HG02870 (cell line): ENCODE measurements at regions not wholly inside any gene's neighbourhood (a gene's known extent, or its start where the extent isn't known, plus 50 kb on each side); places are given as distances from the start of the nearest gene placed in this dataset.

Experiments used
- ATAC-seq: cut with Tn5 transposase; IDR thresholded peaks from one replicate; pipeline ENCODE4 v1.9.1; 2021; ENCODE audit warnings: mild to moderate bottlenecking, moderate library complexity; ENCODE audit not compliant: unreplicated experiment

DNA sequence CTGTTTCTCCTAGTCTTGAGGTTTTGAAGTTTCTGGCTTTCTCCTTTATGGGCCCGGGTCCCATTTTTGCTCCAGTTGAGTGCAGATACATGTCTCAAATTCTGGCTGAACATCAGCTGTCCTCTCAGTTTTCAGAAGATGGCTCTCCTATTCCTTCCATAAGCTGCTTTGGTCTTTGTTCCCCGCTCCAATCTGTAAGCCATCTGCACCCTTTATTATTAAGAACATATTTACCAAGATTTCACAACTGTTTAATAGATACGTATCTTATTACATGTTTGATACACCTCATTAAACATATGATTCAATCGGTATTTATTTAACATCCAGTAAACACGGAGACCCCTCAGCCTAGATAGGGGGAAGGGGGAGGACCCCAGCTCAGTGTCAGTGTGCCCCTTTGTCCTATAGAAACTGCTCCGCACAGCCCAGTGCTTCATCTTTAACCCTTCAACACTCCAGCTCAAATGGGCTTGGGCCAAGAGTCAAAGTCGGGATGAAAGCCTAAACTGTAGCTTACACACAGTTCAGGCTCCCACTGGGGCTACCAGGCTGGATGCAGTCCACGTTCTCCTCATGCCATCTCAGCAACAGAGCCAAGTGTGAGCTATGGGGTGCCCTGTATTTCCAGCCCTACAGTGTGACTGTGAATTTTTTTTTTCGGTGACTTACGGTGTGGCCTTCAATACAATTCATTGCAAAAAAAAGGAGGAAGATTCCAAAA is 166.0 kb upstream of the ZFHX3 start:
- ATAC-seq: no peak

DNA sequence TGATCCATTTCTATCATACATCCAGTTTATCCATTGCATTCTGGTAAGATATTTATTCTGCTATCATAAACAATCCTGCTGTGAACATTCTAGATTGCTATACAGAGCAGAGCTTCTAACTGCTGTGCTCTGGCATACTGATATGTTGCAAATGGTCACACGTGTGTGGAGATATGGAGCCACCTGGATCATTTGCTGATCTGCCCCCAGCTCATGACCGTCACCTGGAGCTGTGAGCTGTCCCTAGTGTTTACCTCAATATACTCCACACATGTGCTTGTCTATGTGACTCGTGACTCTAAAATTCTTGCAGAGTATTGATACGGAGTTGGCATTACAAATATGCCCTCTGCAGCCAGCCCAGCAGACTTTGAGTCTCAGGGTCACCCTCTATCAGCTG is 164.5 kb upstream of the ZFHX3 start:
- no peak for ATAC-seq

DNA sequence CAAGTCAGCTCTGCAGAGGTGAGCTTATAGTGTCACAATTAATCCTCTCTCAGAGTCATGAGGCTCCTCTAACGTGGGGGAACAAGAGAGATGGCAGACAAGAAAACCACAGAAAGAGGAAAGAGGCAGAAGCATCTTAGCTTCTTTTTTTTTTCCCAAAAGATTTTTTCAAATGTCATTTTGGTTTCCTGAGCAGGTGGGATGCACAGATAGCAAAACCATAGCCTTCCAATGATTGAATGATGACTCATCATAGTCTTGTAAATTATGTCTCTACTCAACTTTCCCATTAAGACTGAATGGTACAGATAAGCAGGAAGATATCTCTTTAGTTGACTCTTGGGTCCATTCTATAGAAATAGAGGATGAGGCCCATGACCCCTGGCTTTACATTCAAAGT is 162.8 kb upstream of the ZFHX3 start:
- no peak for ATAC-seq

DNA sequence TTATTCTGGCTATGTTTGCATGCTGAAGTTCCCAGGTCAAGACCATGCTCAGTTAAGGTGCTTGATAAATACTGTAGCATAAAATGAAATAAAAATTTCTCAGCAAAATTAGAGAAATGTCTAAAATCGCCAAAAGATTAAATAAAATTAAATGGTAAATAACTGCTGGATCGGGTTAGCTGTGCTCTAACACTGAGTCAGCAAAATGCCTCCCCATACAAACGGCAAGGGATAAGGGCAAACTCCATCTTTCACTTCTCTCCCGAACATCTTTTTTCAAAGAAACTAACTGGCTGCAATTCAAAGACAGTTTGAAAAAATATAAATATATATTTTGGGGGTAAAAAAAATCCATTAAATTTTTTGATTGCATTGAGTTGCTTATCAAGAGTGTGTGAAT is 162.2 kb upstream of the ZFHX3 start:
- no peak for ATAC-seq

DNA sequence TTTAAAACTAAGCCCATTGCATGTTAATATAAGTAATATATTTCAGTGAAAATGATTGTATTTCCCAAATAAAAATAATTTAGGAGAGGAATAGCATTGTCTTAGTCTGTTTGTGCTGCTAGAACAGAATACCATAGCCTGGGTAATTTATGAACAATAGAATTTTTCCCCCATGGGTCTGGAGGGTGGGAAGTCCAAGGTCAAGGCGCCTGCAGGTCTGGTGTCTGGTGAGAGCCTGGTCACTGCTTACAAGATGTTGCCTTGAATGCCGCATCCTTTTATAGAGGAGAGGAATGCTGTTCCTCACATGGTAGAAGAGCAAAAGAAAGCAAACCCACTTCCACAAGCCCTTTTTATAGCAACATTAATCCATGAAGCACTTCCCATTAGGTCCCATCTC is 161.3 kb upstream of the ZFHX3 start:
- no peak for ATAC-seq

DNA sequence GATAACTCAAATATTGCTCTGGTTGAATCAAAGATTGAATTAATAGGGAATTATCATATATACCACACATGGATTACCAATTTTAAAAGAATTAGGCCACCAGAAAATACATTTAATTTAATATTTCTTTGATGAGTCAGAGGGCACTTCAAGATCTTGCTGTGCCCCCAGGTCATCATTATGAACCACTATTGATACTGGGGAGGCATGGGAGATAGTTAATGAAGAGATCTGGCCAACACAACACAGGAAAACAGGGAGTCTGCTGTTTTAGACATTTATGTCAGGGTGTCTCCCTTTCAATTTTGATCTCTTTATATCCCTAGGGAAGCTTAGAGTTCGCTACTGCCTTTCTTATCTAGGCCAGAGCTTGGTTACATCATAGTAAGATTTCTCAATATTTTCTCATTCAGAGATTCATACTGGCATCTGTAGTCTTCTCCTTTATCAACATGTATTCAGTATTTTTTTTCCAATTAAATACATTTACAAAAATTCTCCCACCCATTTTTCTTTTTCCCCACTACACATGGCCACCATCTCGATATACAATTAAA is 158.3 kb upstream of the ZFHX3 start:
- no peak for ATAC-seq

DNA sequence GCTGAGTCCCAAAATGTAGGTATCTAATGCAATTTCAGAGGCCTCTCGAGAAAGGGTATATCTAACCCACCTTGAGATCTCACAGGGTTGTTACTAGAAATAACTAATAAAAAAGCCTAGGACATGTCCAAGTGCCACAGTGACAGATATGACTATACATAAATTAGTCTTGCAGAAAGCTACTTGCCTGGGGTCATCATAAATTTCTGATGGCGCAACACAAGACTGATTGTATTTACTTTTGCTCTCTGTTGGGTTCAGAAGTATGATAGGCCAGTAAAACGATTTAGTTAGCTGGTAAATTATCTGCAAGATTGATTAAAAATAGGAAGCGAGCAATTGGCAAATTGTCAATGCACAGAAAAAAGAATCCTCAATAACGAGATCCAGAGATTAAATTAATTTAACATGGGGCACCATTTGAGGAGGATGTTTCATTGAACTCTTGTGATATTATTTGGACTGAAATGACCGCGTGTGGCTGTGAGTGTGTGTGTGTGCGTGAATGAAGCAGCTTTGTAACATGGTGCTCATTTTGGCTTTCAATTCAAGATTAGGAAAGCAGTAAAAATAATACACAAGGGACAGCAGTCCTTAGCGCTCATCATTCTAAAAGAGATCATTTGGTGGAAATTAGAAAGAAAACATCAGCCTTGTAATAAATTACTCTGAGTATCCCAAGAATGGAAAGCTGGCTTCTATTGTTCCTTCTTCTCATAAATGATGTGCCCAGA is 157.4 kb upstream of the ZFHX3 start:
- no peak for ATAC-seq

DNA sequence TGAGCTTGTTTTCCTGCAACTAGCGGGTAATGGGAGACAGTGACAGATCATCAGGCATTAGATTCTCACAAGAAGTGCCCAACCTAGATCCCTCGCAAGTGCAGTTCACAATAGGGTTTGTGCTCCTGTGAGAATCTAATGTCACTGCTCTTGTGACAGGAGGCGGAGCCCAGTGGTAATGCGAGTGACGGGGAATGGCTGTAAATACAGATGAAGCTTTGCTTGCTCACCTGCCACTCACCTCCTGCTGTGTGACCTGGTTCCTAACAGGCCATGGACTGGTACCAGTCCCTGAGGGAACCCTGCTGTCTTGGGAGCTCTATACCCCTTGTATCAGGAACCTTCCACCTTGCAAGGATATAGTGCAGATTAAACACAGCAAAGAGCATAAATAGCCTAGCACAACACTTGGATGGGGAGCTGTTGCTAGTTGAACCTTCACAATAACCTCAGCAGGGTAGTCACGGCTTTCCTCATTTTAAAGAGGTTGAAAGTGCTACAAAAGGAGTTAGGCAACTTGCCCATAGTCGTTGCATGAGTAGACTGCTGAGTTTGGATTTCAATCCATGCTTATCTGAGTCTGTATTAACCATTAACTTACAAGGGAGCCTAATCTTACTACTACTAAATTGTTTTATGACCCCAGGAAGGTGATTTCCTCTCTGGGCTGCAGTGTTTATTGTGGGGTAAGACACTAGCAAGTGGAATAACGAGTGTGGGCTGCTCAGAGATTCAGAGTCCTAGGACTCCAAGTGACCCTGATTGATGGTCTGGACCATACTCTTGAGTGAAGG is 156.6 kb upstream of the ZFHX3 start:
- no peak for ATAC-seq

DNA sequence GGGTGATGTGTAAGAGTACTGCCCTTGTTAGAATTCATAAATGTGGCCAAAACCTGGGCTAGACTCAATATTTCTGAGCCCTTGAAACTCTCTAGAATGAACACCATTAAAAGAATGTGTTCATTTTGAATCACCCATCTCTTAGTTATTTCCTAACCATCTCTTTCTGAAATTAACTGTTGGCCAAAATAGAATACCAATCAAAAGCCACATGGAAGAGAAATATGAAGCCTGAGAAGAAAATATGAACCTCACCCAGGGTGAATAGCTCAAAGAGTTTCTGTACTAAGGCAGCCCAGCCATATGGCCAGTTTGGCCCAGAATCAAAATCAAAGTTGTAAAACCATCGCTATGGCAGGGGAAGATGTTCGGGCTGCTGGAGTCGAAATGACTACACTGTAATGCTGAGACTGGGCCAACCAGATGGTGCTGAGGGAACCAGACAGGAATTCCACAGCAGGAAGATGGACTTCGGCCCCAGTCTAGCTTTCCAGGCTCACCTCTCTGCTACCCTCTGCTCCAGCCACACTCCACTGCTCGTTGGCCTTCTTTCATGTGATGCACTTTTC is 154.3 kb upstream of the ZFHX3 start:
- ATAC-seq: no peak

DNA sequence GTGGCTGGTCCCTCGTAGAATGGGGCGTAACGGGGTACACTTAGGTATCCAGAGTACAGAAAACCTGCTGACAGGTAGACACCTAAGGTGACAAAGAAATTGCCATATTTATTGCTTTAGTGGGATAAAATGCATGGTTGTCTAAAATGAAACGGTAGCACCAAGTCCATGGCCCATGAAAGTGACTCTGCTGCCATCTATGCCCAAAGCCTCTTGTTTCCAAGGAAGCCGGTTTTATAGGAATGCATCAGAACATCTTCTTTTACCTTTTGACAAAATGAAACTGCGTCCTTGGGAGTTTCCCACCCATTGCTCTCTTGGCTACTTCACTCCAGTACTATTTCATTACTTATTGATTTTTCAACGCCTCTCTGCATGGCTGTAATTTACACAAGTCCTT is 151.3 kb upstream of the ZFHX3 start:
- ATAC-seq: no peak

DNA sequence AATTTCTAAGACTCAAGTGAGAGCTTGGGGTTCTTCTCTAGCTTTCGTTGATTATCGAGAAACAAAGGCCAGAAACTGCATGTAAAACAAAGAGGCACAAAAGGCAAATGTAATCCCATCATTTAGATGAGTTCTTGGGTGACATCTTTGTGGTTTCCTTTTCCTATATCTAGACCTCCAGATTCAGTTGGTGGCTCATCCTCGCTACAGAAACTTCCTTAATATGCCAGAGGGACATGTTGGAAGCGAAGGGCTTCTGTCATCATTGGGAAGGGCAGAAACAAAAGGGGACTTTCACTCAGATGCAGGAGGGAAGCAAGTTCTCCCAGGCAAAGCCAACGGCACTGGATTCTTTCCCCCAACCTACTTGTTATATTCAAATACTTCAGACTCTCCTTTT is 150.6 kb upstream of the ZFHX3 start:
- no peak for ATAC-seq

DNA sequence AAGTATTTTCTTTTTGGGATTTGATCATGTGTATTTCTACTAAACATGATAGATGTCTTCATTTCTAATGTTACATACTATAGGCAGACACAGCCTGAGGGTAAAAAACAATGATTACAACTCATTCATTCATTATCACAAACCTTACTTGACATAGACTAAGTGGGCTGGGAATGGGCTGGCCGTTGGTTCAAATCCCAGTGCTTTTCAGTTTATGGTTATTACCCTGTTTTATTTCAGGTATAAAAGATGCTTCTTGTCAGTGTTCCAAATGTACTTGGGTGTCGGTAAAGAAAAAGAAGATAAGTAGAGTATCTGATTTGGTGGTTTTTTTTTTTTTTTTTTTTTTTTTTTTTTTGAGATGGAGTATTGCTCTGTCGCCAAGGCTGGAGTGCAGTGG is 149.7 kb upstream of the ZFHX3 start:
- ATAC-seq: no peak

DNA sequence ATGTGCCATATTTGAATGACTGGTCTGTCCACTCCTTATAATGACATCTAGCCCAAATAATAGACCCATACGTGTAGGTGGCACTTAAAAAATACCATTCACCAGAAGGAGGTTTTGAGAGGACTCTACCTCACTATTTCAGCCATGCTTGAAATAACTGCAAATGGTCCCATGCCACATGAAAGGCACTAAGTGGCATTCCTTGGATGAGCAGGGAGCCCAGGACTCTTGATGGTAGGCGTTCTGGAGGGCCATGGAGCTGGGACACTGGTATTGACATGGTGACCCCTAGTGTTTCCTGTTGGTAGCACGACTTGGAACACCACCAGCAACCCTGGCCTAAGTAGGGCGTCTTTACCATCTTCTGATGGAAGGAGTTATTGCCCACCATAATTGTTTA is 148.7 kb upstream of the ZFHX3 start:
- no peak for ATAC-seq

DNA sequence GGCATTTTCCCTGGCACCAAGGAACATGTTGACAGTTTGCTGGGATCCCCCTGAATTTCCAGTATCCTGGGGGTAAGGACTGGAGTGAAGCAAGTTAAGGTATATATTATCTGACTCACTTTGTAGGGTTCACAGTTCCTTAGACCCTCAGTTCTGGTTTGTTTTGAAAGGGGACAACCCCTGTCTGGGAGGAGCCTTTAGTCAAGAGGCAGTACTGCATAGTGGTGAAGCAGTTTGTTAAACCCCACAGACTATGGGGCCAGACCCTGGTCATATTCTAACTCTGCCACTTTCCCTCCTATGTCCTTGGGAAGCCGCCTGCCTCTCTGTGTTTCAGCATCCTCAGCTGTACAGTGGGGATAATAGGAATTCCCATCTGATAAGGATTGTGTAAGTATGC is 145.5 kb upstream of the ZFHX3 start:
- ATAC-seq: no peak

DNA sequence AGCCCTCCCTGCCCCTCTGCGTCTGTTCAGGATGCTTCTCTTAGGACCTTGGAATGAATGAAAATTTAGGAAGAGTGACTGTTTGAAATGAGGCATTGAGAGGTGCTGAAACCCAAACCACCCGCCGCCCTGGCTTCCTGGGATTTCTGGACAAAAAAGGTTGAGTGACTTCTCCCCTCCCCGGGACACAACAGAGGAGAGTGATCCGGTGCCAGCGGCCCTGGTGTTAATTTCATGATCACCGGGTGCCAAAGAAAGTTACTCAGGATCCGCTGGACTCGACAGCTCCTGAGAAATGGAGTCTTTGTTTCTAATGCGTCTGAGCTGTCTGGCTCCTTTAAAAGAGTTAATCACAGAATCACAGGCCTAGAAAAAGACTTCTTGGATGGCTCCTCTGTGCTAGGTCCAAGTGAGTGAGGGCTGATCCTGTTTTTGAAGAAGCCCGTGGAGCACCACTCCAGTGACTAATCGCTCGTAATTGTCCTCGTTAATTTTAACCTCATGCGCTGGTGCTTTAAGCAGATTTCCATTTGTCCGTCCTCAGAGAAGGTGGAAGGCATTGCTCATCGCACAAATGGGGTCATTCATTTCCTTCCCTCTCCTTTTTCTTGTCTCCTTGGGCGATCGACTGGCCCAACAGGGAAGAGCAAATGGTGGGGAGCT is 144.4 kb upstream of the ZFHX3 start:
- ATAC-seq: no peak

DNA sequence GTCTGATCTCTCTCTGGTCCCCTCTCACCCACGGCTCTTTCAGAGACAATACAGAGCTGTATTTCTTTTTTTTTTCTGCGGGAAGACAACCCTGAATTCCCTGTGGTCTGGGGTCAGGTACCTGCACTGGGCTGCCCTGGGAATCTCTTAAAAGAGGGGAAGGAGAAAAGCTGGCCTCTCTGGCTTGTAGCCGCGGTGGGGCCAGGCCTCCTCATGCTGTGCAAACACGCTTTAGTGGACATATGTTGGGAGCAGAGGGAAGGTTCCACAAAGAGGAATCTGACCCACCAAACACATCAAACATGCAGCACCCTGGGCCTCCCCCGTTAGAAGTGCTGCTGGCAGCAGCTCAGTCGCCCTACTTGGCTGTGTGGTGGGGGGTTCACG is 143.7 kb upstream of the ZFHX3 start:
- ATAC-seq: no peak

DNA sequence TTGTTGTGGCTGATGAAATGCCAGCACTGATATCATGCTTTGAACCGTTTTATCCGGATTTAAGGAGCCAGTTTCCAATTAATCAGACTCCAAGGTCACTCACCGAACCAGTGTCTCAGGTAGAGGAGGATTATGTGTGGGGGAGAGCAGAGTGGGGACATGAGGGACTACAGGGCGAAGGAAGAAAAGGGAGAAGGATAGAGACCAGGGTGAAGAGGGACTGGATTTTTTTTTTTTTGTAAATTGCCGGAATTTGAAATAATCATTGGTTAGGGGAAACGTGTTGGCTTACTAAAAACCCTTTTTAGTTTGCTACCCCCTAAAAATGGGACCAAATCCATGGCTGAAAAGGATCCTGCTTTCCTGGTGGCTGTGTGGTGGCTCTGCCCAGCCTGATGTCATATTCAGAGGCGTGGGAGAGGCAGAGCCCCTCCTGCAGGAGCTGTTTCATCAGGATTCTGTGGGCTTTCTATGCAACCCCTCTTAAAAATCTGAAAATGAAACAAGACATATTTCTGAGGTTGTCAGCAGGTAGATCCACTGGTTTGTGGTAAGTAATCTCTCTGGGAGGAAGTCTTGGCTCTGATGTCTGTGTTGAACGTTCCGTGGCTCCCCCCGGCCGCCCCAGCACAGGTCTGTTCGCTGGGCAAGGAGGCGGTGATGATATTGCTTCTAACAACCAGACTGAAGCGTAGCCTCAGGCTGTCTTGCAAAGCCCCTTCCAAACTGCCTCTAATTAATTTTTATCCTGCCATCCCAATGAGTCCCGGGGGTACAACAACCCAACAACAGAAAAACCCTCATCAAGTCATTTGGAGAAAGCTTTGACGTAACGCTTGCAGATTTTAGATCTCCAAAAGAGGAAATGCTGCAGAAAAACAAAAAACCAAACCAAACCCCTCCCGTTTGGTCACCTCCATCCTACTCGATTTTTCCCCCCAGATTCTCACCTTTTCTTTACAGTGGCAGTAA is 143.0 kb upstream of the ZFHX3 start:
- ATAC-seq: no peak

DNA sequence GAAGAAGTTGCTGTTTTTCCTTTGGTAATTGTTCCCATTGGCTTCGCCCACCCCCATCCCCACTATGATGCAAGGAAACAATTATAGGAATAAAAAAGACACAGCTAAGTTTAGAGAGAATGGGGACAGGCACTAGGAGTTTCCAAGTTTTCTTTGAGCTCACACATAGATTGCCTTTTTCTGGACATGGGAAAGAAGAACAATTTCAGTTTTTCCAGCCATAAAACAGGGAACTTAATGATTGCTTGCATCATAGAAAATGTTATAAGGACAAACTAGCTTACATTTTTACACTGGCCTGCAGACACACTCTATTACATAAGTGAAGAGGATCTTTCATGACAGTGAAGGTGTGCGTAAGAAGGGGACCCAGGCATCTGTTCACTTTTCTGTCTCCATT is 142.3 kb upstream of the ZFHX3 start:
- ATAC-seq: no peak

DNA sequence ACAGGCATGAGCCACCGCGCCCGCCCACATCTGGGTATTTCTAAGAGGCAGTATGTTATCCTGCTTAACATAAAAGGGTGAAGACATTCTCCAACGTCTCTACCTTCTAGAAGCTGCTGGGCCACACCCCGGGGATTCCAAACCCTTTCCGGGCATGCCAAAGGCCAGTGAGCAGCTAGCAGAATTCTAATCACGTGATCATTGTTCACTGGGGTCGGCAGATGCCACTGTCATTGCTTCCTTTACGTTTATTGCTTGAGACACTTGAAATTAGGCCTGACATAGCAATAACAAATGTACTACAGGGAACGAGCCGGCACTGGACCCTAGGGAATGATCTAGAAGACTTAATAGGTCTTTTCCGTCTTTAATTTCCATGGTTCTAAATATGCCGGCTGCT is 141.2 kb upstream of the ZFHX3 start:
- no peak for ATAC-seq
